HG02840 (cell line): ENCODE measurements at regions not wholly inside any gene's neighbourhood (a gene's known extent, or its start where the extent isn't known, plus 50 kb on each side); places are given as distances from the start of the nearest gene placed in this dataset.
A peak's percentile ranks its signal among the peaks of the same experiment; 100 is the strongest.

ENCODE experiments used
- ATAC-seq: cut with Tn5 transposase; IDR thresholded peaks from one replicate; pipeline ENCODE4 v1.9.1; 2021; ENCODE audit warnings: mild to moderate bottlenecking, moderate library complexity, moderate number of reproducible peaks; ENCODE audit not compliant: unreplicated experiment, low FRiP score

DNA sequence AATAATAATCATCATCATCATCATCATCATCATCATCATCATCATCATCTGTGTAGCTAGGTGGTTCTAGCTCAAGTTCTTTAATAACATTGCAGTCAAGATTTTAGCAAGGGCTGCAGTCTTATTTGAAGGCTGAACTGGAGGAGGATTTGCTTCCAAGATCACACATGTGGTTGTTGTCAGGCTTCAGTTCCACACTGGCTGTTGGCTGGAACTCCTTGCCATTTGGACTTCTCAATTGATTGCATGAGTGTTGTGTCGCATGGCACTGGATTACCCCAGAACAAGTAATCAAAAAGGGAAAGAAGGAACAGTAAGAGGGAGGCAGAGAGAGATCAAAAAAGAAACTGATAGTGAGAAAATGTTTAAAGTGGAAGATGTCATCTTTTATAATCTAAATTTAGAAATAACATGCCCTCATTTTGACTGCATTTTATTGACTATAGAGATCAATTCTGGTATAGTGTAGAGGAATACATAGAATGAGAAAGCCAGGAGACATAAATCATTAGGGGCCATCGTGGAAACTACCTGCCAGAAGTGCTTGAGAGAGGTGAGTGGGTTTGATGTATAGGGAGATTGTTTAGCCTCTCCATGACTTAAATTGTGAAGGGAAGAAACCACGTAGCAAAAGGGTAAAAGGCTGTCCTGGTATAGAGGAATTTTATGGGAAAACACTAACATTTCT is 346.6 kb upstream of the RBMS3 start:
- no peak for ATAC-seq

DNA sequence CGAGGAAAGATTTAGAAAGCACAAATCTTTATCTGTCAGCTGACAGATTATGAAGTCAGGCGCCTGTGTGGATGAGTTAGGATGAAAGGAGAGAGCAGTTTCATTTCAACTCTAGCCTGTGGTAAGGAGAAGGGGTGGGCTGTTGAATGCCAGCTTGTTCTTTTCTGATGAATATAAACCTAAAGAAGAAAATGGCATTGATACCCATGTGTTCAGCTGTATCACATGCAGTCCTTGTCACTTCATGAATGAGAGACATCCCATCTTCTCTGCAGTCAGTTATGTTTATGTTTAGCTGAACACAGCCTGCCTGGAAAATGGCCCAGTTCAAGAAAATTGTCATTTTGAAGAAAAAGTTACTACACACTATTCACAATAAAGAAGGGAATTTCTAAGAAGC is 345.7 kb upstream of the RBMS3 start:
- ATAC-seq = no peak

DNA sequence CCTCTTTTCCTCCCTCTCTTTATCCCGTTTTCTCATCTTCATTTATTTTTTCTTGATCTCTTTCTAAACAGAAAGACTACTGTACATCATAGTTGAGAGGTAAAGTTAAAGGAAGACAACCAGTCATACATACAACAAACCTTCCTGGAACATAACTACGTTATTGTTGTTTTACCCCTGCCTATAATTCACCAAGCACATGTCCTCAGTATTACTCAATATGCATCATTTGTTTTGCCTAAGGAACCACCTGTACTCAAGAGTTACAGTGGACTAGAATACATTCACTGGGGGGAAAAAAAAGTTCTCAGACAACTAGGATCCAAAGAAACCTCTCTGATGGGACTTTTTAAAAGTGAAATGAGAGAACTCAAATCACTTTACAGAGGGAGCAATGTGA is 344.7 kb upstream of the RBMS3 start:
- no peak for ATAC-seq

GRCh38 chr3:28940530-28940929 is 340.3 kb upstream of the RBMS3 start:
- peak; percentile 79 for ATAC-seq

DNA sequence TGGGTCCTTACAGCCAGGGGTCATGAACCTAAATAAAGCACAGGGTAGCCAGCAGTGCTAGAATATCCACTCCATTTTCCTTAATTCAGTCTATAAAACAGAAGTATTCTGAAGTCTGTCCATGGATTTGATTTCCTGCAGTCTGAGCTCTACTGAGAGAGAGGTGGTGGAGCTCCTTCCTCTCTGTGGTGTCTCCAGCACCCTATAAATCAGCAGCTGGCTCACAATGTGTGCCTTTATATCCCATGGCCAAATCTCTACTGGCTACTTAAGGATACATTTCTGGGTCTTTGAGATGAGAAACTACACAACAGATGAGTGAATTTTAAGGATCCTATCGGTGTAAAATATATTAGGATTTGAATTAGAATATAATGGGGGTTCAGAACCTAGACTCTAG is 339.9 kb upstream of the RBMS3 start:
- no peak for ATAC-seq

GRCh38 chr3:28947061-28947460 is 333.8 kb upstream of the RBMS3 start:
- ATAC-seq = no peak

GRCh38 chr3:28947751-28948150 is 333.1 kb upstream of the RBMS3 start:
- ATAC-seq = no peak

DNA sequence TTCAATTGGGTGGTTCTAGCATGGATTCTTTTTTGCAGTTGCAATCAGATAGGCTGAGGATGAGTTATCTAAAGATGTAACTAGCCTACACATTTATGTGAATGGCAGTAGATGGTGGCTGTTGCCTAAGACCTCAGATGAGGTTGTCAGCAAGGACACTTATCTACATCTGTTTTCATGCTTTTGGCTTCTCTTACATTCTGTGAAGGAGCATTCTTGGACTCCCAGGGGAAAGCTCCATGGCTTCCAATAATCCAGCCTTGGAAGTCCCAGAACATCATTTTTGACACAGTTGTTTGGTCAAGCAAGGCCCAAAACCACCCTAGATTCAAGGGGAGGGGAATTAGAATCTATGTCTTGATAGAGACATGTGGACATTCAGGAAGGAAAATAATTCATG is 332.2 kb upstream of the RBMS3 start:
- ATAC-seq = no peak

DNA sequence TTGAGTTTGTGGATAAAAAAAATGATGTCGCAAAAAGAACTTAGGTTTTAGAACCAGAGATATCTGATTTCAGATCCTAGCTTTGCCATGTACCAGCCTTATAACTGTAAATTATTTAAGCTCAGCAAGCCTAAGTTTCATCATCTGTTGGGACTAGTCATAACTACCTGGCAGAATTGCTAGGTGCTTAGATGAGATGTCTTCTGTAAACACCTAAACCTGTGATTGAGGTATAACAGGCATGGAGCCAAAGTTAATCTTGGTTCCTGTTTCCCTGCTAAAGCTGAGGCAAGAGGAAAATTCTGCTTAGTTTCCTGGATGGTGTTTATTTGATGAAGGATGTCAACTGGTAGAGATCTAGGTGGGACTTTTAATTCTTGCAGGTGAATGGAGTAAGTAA is 331.3 kb upstream of the RBMS3 start:
- ATAC-seq = no peak

DNA sequence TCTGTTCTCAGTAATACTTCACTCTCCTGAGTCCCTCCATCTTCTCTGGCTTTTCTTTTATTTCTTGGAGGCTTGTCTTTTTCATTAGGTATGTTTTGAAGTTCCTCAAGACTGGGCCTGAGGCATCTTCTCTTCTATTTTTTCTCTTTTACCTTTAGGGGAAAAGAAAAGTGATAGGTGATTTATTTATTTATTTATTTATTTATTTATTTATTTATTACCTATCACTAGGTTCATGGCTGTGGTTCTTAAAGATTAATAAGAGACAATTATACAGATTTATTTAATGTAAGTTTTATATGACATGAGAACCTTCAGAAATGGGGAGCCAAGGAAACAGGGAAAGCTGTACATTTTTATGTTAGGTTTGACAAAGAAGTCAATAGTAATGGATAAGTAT is 330.3 kb upstream of the RBMS3 start:
- ATAC-seq = no peak

GRCh38 chr3:28951772-28952556 is 328.9 kb upstream of the RBMS3 start:
- no peak for ATAC-seq

- ATAC-seq = no peak
These were observed 322.2 kb upstream of the RBMS3 start for GRCh38 chr3:28958656-28959055.

DNA sequence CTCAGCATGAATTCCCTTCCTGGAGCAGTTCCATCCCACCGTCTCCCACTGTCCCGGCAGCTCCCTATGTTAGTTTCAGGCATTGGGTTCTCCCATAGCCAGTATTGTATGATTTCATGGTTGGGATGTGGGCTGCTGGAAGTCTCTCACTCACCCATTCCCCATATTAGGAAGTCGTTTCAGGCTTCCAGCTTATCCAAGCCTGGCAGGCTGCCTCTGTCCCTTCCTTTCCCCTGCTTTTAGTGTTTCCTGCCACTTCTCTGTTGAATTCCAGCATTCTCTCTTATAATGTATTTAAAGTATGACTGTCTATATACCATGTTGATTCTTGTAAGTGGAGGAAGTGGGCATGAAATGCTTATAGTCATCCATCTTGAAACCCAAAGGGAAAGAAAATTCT is 309.7 kb upstream of the RBMS3 start:
- no peak for ATAC-seq

- no peak for ATAC-seq
These were observed 307.9 kb upstream of the RBMS3 start for GRCh38 chr3:28972921-28973320.

DNA sequence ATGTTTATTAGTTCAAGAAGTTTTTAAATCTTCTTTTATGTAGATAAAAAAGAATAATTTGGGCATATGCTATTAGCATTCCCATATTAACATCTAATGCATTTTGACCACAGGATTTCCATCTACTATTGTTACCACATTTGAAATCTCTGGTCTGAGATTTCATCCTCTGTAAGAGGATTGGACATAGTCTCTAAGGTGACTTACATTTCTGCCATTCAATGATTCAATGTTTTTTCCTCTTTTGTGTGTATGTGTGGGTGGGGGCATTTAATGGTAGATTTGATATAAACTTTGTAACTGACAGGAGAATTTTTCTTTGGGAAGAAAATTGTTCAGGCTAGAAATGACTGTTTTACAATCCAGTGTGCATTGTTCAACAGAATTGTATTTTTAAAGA is 307.3 kb upstream of the RBMS3 start:
- no peak for ATAC-seq

- ATAC-seq = no peak
These were observed 302.8 kb upstream of the RBMS3 start for GRCh38 chr3:28978092-28978491.

DNA sequence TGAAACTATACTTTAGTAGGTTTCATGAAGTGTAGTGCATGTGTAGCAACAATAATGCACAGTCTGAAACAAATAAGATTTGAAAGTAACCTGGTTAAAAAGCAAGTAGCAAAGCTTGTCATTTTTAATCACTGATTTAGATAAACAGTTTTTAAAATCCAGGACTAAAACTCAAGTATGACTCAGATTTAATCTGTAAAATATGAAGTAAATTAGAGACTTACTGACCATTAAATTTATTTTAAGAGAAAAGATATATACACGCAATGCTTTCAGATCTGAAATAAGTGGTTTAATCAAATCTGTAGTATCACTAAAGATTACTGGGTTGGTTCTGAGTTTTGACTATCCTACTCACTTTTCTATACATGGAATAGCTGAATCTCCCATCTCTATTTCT is 300.7 kb upstream of the RBMS3 start:
- no peak for ATAC-seq

DNA sequence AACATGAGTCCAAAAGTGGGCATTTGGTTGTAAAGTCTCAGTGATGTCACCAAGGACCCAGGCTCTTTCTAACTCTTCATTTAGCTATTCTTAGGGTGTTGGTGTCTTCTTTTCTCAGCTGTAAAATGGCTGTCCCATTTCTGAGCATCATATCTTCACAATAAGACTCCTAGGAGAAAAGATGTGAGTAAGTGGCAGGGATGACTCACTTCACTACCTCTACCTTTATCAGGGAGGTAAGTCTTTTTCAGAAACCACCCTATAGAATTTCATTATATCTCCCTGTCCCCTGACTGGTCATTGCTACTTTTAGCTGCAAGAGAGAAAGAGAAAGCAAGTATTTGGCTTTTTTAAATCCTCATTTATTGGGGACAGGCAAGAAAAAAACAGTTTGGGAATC is 300.2 kb upstream of the RBMS3 start:
- no peak for ATAC-seq

- peak; percentile 63 for ATAC-seq
These were observed 298.0 kb upstream of the RBMS3 start for GRCh38 chr3:28982906-28983305.

DNA sequence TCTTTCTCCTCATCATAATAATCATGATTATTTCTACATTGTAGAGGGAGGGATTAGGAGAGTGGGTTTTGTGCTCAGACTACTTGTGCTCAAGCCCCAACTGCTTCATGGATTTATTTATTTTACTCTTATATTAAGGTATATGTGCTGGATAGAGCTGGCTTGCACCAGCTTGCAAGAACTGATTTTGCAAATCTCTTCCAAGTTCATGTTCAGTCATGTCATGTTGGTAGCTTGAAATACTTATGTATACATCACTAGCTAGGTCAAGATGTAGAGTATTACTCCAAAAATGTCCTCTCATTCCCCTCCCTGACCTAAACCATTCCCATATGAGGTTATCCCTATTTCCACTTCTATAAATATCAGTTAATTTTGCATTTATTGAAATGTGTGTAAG is 293.9 kb upstream of the RBMS3 start:
- no peak for ATAC-seq

DNA sequence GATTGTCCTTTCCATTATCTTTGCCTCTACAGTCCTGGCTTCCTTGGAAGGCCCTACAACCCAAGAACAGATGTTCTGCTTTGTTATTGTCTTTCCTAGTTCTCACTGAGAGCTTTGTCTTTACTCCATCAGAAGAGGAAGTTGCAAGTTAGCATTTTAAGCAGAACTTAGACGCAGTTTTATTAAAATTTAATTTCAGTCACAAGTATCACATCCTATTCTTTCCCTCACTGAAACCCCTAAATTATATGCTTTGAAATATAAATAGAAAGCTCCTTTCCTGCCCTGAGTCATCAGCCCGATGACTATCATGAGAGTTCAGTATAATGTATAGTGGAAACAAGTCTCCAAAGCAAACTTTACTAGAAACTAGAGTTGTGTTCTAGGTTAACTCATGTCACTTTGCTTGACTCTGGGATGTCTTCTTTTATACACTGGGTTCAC is 291.2 kb upstream of the RBMS3 start:
- peak; percentile 81 for ATAC-seq
